GM19468 (cell line): ENCODE measurements at regions not wholly inside any gene's neighbourhood (a gene's known extent, or its start where the extent isn't known, plus 50 kb on each side); places are given as distances from the start of the nearest gene placed in this dataset.
"Not testable (repeated sequence)": the region's sequence is repeated elsewhere in the genome, so short reads cannot be mapped to it uniquely, and the experiment has no call there.

ENCODE experiments used
- ATAC-seq: cut with Tn5 transposase; IDR thresholded peaks from one replicate; pipeline ENCODE4 v1.9.1; 2021; ENCODE audit warnings: mild to moderate bottlenecking, moderate library complexity, moderate number of reproducible peaks; ENCODE audit not compliant: unreplicated experiment; ENCODE audit errors: extremely low read depth

DNA sequence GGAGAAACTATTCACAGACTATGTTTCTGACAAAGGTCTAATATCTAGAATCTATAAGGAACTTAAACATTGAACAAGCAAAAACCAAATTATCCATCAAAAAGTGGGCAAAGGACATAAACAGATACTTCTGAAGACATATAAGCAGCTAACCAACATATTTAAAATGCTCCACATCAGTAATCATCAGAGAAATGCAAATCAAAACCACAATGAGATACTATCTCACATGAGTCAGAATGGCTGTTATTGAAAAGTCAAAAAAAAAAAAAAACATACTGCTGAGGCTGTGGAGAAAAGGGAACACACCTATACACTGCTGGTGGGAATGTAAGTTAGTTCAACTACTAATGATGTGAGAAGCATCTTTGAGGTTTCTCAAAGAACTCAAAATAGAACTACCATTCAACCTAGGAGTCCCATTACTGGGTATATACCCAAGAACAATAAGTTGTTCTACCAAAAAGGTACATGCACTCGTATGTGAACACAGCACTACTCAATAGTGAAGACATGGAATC lies 220.4 kb upstream of the TFPI start:
- no peak for ATAC-seq

DNA sequence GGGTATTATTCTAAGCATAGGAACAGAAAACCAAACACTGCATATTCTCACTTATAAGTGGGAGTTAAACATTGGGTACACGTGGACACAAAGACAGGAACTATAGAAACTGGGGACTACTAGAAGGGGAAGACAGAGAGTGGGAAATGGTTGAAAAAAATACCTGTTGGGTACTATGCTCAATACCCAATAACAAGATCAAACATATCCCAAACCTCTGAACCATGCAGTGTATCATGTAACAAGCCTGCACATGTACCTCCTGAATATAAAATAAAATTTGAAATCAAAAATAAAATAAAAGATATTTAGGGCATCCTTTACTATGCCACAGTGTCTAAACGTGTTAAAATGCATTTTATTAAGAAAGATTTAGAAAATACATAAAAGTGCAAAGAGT lies 221.0 kb upstream of the TFPI start:
- no peak for ATAC-seq

DNA sequence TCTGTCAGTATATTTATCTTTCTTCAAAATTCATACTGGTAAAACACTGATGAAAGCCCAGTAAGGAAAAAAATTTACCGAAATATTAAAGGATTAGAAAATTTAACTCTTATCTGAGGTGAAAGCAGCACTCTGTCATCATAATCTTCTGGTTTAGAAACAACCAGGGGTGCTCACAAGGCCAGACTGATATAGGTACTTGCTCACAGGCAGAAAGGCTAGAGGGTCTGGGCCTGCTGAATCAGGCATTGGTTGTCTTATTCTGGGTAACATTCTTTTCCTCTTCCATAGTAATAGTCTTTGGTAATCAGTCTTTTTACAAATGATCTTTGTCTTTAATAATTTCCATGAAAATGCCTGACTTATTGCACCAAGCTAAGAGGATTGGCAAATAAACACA lies 221.4 kb upstream of the TFPI start:
- no peak for ATAC-seq

DNA sequence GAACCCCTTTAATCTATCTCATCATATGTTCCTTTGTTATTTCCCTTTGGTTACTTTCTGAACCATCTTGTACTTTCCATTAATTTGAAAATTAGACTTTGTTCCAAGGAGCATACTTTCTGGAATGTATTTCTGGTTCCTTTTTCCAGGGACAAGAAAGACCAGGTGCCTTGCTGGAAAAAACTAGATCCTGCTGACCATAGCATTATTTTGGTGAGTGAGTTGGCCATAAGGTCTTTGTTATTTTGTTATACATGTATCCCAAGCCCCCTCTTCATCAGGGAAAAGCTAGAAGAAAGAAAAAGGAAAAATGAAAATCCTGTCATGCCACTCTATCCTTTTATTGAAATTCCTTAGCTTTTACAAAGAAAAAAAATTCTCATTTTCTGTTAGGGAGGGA lies 228.1 kb upstream of the TFPI start:
- ATAC-seq, result no peak

DNA sequence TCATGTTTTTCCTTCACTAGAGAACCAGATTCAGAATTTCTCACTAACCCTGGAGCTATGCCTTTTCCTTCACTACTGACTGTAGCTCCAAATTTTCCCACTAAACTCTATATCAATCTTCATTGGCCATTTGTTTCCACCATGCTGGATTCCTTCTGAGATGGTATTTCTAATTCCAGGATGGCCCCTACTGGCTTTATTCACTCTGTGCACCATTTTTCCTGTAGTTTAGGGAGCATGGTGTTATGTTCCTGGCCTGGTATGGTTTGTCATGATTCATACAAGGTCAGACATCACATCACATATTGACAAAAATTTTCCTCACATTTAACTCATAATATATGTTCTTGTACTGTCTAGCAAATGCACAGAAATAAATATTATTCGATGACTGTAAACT lies 229.2 kb upstream of the TFPI start:
- no peak for ATAC-seq

DNA sequence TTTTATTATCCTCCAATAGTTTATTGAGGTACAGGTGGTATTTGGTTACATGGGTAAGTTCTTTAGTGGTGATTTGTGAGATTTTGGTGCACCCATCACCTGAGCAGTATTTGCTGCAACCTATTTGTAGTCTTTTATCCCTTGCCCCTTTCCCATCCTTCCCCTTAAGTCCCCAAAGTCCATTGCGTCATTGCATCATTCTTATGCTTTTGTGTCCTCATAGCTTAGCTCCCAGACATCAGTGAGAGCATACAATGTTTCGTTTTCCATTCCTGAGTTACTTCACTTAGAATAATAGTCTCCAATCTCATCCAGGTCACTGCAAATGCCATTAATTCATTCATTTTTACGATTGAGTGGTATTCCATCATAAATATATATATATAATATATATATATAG lies 229.9 kb upstream of the TFPI start:
- ATAC-seq, result not testable (repeated sequence)

DNA sequence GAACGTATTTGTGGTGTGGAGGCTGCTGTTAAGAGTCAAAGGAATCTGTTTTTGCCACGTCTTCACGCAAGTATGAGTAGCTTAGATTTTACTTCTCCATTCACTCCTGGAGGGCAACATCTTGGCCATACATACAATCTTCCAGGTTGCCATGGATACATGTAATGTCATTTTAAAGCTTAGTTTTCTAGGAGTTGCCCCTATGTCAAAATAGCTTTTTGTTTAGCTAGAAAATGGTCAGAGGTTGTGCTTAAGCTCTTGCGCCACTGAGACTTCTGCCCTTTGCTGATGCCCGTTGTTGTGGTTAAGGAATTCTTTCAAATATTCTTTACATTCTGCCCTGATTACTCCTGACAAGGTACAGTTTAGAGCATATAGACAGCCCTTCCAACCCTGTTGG lies 245.4 kb upstream of the TFPI start:
- no peak for ATAC-seq

DNA sequence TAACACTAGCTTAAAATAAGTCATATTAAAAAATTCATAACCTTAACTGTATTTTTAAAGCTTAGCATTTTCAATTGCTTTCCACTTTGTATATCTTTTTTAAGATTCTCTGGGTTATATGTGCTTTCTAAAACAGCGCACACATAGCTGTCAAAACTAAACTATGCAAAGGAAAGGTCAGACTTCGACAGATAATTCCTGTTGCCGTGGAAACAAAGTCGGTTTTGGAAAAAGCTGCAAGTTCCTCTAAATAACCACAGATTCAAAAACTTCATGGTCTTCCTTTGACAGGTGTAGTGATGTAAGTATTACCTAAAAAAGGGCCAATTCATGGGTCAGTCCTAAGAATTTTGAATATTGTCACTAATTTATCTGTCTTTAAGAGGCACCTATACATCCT lies 249.6 kb upstream of the TFPI start:
- ATAC-seq, result no peak

DNA sequence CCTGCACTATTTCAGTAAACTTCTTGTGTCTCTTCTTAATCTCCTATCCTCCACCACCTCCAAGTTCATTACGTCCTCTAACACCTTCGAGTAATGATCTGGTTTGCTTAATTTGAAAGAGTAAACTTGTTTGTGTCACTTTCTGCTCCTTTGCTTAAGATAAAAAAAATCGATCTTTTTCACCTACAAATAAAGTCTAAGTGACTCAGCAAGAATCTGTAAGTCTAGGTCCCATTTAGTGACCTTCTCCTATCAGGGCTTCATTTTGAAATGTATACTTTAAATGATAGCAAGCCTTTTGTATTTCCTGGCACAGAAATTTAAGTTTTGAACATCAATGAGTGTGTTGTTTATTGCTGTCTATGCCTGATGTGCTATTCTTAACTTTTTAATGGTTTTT lies 260.9 kb upstream of the TFPI start:
- ATAC-seq, result no peak

DNA sequence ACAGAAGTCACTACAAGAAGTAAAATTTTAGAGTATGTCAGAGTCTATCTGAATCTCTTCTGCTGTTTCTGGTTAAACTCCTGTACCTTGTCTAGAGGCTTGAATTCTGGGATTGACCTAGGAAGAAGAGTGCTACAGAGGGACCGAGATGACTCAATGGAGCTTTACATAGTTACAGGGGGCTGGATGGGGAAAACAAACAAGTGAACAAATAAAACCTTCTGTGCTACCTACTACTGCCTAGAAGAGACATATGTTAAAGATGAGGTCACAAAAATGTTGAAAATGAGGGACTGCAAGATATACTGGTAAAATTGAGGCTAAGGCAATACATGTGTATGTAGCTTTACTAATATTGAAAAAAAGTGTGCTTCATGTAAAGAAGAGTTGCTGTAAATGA lies 265.4 kb upstream of the TFPI start:
- ATAC-seq, result no peak

DNA sequence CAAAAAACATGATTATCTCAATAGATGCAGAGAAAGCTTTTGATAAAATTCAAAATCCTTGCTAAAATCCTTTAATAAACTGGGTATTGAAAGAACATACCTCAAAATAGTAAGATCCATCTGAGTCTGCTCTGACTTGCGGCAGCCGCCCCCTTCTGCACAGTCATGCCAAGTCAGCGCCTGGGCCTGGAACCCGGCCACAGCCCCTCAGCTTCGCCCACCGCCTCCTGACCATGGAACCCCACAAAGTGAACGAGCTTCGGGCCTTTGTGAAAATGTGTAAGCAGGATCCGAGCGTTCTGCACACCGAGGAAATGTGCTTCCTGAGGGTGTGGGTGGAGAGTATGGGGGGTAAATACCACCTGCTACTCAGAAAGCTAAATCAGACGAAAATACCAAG lies 270.9 kb upstream of the TFPI start:
- ATAC-seq, result no peak

DNA sequence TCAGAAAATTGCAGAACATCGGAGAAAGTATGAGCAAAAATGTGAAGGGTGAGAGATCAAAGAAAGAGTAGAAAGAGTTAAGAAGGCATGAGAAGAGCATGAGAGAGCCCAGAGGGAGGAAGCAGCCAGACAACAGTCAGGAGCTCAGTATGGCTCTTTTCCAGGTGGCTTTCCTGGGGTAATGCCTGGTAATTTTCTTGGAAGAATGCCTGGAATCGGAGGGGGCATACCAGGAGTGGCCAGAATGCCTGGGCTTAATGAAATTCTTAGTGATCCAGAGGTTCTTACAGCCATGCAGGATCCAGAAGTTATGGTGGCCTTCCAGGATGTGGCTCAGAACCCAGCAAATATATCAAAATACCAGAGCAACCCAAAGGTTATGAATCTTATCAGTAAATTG lies 271.8 kb upstream of the TFPI start:
- no peak for ATAC-seq

DNA sequence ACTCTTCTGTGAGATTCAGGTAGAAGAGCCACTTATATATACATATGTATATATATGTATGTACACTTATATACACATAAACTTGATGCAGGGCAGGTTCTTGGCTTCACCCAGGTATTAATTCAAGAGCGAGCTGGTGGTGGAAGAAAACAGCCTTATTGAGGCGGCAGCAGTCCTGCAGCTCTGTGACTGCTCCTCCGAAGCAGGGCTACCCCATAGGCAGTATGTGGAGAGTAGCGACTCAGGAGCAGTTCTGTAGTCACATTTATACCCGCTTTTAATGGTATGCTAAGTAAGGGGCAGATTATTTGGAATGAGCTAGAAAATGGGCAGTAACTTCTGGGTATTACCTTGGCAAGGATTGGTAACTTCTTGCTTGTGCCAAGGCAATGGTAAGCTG lies 280.6 kb upstream of the TFPI start:
- no peak for ATAC-seq

DNA sequence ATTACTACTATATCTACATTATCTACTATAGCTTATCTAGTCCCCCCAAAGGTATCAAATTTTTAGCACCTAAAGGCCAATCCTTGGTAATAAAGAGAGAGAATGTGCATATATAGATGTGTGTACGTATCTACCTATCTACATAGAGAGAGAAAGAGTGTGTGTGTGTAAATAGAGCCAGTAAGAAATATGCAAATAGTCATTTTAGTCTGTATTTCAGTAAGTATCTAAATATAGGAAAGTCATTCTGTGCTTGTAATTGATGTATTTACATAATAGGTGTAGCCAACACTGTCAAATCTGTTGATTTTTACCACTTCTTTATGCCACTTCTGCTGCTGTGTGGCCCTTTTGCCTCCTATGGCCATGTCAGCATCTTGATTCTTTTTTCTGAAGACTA lies 284.5 kb upstream of the TFPI start:
- ATAC-seq, result no peak

DNA sequence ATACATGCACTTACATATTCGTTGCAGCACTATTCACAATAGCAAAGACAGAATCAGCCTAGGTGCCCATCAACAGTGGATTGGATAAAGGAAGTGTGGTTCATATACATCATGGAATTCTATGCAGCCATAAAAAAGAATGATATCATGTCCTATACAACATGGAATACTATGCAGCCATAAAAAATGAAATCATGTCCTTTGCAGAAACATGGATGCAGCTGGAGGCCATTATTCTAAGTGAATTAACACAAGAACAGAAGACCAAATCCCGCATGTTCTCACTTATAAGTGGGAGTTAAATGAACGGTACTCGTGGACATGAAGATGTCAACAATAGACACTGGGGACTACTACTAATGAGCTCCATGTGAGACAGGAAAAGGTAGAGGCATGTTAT lies 288.1 kb upstream of the TFPI start:
- ATAC-seq, result no peak

DNA sequence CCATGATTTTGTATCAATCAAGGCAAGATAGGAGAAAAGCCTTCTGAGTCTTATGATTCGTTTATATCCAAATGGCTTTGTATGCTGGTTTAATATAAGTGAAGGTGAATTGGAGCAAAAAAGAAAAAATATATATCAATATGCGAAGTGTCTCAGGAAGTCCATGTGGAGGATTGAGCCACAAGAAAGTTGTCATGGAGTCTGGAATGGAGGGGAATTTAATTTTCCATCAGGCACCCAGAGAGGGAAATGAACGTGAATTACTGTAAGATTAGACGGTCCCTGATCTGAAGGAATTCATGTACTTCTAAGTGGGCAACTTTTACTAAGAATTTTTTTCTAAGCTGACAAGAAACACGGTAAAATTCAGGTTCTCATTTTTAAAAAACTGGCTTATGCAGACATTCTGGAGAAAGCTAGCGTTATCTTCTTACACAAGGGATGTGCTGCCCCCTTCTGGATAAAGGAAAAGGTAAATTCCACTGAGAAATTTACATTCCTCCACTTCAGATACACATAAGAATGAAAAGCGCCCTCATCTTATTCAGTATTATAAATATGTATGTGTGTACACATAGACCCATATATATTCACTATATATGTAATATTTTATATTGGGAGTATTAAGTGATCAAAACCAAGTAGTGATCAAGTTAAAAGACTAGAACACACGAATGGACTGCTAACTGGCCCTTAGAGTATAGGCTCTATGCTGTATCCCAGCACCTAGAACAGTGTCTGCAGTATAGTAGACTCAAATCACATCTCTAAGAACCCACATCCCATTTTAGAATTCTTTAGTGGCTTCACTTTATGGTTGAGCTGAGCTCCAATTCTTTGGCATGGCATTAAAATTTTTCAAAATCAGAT lies 289.0 kb upstream of the TFPI start:
- no peak for ATAC-seq

DNA sequence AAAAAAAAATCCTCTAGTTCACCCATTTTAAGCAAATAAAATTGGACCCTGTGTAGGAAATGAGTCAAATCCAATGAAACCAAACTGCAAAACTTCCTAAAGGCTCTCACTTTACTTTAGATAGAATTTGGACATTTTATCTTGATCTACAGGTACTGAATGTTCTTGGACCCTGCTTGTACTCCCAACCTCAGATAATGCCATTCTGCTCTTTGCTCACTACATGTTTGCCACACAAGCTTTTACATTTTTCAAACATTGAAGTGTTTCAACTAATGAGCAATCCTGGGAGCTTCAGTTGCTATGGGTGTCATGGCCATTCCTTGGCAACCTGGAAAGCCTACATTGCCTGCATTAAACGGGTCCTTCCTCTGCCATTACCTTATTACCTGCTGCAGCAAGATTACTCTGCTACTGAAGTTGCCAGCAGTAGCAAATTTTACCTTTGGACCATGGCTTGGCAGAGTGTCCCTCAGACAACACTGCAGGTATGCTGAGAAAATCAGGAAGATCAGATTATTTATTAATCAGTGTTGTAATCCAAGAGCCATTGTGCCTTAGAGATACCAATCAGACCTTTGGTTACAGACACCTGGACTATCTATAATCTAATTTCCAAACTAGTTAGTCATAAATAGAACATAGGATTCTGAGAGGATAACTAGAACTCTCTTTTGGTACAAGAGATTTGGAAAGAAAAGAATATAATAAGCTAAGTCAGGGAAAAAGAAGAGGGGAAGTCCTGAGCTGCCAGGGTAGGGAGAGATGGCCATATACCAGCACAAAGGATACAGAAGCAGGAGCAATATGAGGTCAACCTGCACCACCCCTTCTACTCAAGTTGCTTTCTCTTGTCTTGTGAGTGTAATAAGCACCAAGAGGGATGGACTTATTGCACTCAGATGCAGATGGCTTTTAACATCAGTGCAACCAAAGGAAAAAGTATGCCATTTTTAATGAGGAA lies 293.3 kb upstream of the TFPI start:
- ATAC-seq, result no peak

DNA sequence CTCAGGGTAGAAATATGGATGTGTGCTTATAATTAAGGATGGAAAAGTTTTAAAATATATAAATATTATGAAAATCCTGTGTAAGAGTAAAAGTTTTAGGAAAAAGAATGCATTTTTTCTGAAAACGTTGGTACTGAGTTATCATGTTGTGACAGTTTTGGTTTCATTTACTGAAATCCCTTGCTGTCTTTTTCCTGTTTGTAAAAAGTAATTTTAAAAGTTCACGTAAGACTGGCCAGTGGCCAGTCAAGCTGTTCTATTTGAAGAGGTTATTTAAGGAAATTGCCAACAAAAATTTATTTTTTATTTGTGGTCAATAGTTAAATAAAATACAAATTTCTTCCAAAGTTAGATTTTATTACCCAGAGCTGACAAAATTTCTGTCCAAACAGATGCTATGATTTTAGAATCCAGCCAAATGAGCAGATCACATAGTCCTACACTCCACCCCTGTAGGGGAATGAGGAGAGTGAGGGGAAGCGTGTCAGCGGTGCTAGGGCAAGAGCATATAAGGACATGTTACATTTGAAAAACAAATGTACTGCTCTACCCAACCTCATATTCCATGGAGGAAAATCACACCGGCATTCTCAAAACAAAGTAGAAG lies 297.8 kb upstream of the TFPI start:
- no peak for ATAC-seq

DNA sequence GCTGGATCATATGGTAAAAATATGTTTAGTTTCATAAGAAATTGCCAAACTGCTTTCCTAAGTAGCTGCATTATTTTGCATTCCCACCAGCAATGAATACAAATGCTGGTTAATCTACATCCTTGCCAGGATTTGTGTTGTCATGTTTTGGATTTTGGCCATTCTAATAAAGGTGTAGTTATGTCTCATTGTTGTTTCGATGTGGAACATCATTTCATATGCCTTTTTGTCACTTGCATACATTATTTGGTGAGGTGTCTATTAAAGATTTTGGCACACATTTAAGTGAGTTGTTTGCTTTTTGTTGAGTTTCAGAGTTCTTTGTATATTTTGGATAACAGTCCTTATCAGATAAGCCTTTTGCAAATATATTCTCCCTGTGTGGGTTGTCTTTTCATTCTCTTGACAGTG lies 299.2 kb upstream of the TFPI start:
- no peak for ATAC-seq

DNA sequence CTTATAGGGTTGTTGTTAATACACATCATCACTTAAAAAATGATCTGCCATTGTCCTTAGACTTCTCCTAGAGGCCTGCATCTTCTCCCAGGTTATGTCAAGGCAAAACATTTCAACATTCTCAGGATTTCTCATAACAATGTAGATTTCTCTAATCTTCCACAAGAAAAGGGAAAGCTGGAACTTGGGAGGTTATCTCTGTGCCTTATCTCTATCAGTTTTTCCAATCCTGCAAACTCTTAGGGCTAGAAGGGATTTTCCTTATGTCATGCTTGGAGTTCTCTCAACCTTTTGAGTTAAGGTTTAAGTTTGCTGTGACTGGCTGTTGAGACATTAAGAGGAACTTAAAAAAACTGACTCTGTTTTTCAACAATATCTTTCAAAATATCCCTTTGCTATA lies 300.6 kb upstream of the TFPI start:
- ATAC-seq, result no peak

DNA sequence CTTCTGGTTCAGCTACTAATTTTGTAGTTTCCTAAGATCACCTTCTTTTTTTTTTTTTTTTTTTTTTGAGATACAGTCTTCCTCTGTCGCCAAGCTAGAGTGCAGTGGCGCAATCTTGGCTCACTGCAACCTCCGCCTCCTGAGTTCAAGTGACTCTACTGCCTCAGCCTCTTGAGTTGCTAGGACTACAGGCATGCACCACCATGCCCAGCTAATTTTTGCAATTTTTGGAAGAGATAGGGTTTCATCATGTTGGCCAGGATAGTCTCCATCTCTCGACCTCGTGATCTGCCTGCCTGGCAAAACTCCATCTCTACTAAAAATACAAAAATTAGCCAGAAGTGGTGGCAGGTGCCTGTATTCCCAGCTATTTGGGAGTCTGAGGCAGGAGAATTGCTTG lies 301.5 kb upstream of the TFPI start:
- ATAC-seq, result no peak
